MM.1S (cell line): ENCODE measurements at regions not wholly inside any gene's neighbourhood (a gene's known extent, or its start where the extent isn't known, plus 50 kb on each side); places are given as distances from the start of the nearest gene placed in this dataset.

Experiments
- DNase-seq: peaks from one replicate; pipeline ENCODE4 v3.0.0-alpha.2; 2015
- H2AFZ ChIP-seq: fragments of 300-600 bp; sonication (generic); 2 replicates; pipeline ENCODE4 v1.6.0; 2016; ENCODE audit warnings: antibody characterized with exemption, low read length
- H3F3A ChIP-seq: fragments of 300-600 bp; sonication (generic); 2 replicates; pipeline ENCODE4 v1.6.1; 2016; ENCODE audit warnings: mild to moderate bottlenecking, antibody characterized with exemption, low read length, moderate library complexity, mixed read lengths; ENCODE audit not compliant: insufficient read depth
- H3K27ac ChIP-seq: fragments of 300-600 bp; sonication (generic); 2 replicates; pipeline ENCODE4 v1.5.1; 2016; ENCODE audit warnings: mild to moderate bottlenecking, low read length
- H3K27me3 ChIP-seq: fragments of 300-600 bp; sonication (generic); replicated peaks from 2 replicates; pipeline ENCODE4 v1.6.0; 2016; ENCODE audit warnings: low read length; ENCODE audit not compliant: insufficient read depth
- H3K36me3 ChIP-seq: fragments of 300-600 bp; sonication (generic); replicated peaks from 2 replicates; pipeline ENCODE4 v1.6.1; 2016; ENCODE audit warnings: mild to moderate bottlenecking, low read length, mixed read lengths; ENCODE audit not compliant: insufficient read depth
- H3K4me1 ChIP-seq: fragments of 300-600 bp; sonication (generic); 2 replicates; pipeline ENCODE4 v1.6.1; 2016; ENCODE audit warnings: low read length, mixed read lengths
- H3K4me2 ChIP-seq: fragments of 300-600 bp; sonication (generic); 2 replicates; pipeline ENCODE4 v1.6.0; 2016; ENCODE audit warnings: low read depth, low read length
- H3K4me3 ChIP-seq: fragments of 300-600 bp; sonication (generic); 2 replicates; pipeline ENCODE4 v1.5.1; 2016; ENCODE audit warnings: low read length, mixed read lengths
- H3K79me2 ChIP-seq: fragments of 300-600 bp; sonication (generic); 2 replicates; pipeline ENCODE4 v1.6.1; 2016; ENCODE audit warnings: mixed run types, low read length, mixed read lengths
- H3K9ac ChIP-seq: fragments of 300-600 bp; sonication (generic); 2 replicates; pipeline ENCODE4 v1.6.1; 2016; ENCODE audit warnings: low read length, mixed read lengths
- H3K9me2 ChIP-seq: fragments of 300-600 bp; sonication (generic); replicated peaks from 2 replicates; pipeline ENCODE4 v1.6.1; 2016; ENCODE audit warnings: mild to moderate bottlenecking, low read length, mixed read lengths; ENCODE audit not compliant: insufficient read depth
- H3K9me3 ChIP-seq: fragments of 300-600 bp; sonication (generic); replicated peaks from 2 replicates; pipeline ENCODE4 v1.6.1; 2016; ENCODE audit warnings: mild to moderate bottlenecking, low read length, mixed read lengths; ENCODE audit not compliant: insufficient read depth
- H4K20me1 ChIP-seq: fragments of 300-600 bp; sonication (generic); 2 replicates; pipeline ENCODE4 v1.6.1; 2016; ENCODE audit warnings: mild to moderate bottlenecking, low read length, moderate library complexity, mixed read lengths; ENCODE audit not compliant: insufficient read depth
- CTCF ChIP-seq: fragments of 300-600 bp; sonication (generic); IDR thresholded peaks from 2 replicates; pipeline ENCODE4 v1.5.1; 2016; ENCODE audit warnings: antibody characterized with exemption, low read length, mixed read lengths
- EZH2 ChIP-seq: fragments of 300-600 bp; sonication (generic); optimal IDR thresholded peaks from 2 replicates; pipeline ENCODE3; 2017; ENCODE audit warnings: low read depth, mild to moderate bottlenecking, antibody characterized with exemption, low read length, mixed read lengths
- EZH2phosphoT487 ChIP-seq: fragments of 300-600 bp; sonication (generic); IDR thresholded peaks from 2 replicates; pipeline ENCODE4 v1.6.1; 2018; ENCODE audit warnings: antibody characterized with exemption, low read length

GRCh38 chr2:216808805-216809425, 50.9 kb downstream of the TNP1 start:
- Histone ChIP-seq H3K9ac (no peak overlapping the region), H4K20me1 (no peaks in the 10 kb centered on the region), H2AFZ (no peak overlapping the region)

GRCh38 chr2:216807857-216808272, 52.0 kb downstream of the TNP1 start:
- no peak overlapping the region for H2AFZ ChIP-seq
- DNase-seq, result no peak
- no peak overlapping the region for H3K4me3 ChIP-seq
- H3K9ac ChIP-seq, result no peak overlapping the region
- no peaks in the 10 kb centered on the region for H3K9me3 ChIP-seq
- TF ChIP-seq EZH2phosphoT487 (no peak), EZH2 (no peak), CTCF (no peak)
- H3K27me3 ChIP-seq, result no peaks in the 10 kb centered on the region
- no peaks in the 10 kb centered on the region for H3K9me2 ChIP-seq
- H3K4me2 ChIP-seq, result no peak overlapping the region
- H3K27ac ChIP-seq, result no peak overlapping the region
- no peaks in the 10 kb centered on the region for H3K4me1 ChIP-seq
- no peaks in the 10 kb centered on the region for H3K79me2 ChIP-seq
- H3F3A ChIP-seq, result no peaks in the 10 kb centered on the region
- H4K20me1 ChIP-seq, result no peaks in the 10 kb centered on the region
- H3K36me3 ChIP-seq, result no peaks in the 10 kb centered on the region

More at GRCh38 chr2:216808805-216809425, 50.9 kb downstream of the TNP1 start:
- TF ChIP-seq EZH2phosphoT487 (no peak), CTCF (no peak), EZH2 (no peak)
- Histone ChIP-seq H3K4me3 (no peak overlapping the region), H3F3A (no peaks in the 10 kb centered on the region), H3K4me2 (no peak overlapping the region), H3K27me3 (no peaks in the 10 kb centered on the region), H3K9me2 (no peaks in the 10 kb centered on the region), H3K9me3 (no peaks in the 10 kb centered on the region), H3K79me2 (no peaks in the 10 kb centered on the region), H3K27ac (no peak overlapping the region), H3K4me1 (no peaks in the 10 kb centered on the region), H3K36me3 (no peaks in the 10 kb centered on the region)
- DNase-seq, result no peak

GRCh38 chr2:216804357-216805350, 55.2 kb downstream of the TNP1 start:
- Histone ChIP-seq H3K9me3 (no peaks in the 10 kb centered on the region), H3K27ac (no peak overlapping the region), H3K4me1 (no peaks in the 10 kb centered on the region), H3K79me2 (no peaks in the 10 kb centered on the region), H4K20me1 (no peaks in the 10 kb centered on the region), H3K9ac (no peak overlapping the region), H3K4me2 (no peak overlapping the region), H2AFZ (no peak overlapping the region), H3K36me3 (no peaks in the 10 kb centered on the region), H3K27me3 (no peaks in the 10 kb centered on the region), H3K4me3 (no peak overlapping the region), H3F3A (no peaks in the 10 kb centered on the region), H3K9me2 (no peaks in the 10 kb centered on the region)
- TF ChIP-seq EZH2phosphoT487 (no peak), EZH2 (no peak)
- no peak for DNase-seq
